Natural killer cell treated with Interleukin-12 subunit alpha and Interleukin-12 subunit beta and Interleukin-15 and Interleukin-18, amount 100 ng/mL, for 72 hours (primary cell): ENCODE measurements at regions not wholly inside any gene's neighbourhood (a gene's known extent, or its start where the extent isn't known, plus 50 kb on each side); places are given as distances from the start of the nearest gene placed in this dataset.
"Not testable (repeated sequence)": the region's sequence is repeated elsewhere in the genome, so short reads cannot be mapped to it uniquely, and the experiment has no call there.

Experiments used
- ATAC-seq, 2 donors: fragments of 150-1000 bp; cut with Tn5 transposase in 1 of 2; sonication (Bioruptor Pico), chemical (Tn5 transposase) in 1 of 2; 2 replicates each; pipeline ENCODE4 v1.10.0; 2021
- DNase-seq: peaks from one replicate; pipeline ENCODE4 v3.0.0; 2022; ENCODE audit warnings: low spot score
- H3K27ac Mint-ChIP-seq, 2 donors: 1 replicate in 1 of 2; 2 replicates in 1 of 2; pipeline ENCODE4 v1.8.0; 2022; ENCODE audit warnings: mixed read lengths in 2 of 2, mild to moderate bottlenecking in 1 of 2, moderate library complexity in 1 of 2
- H3K27me3 Mint-ChIP-seq, 2 donors: 1 replicate in 1 of 2; 2 replicates in 1 of 2; pipeline ENCODE4 v1.8.0; 2022; ENCODE audit warnings: mixed read lengths in 2 of 2
- H3K36me3 Mint-ChIP-seq: one replicate; pipeline ENCODE4 v1.8.0; 2022; ENCODE audit warnings: mixed read lengths
- H3K4me1 Mint-ChIP-seq, 2 donors: 1 replicate in 1 of 2; 2 replicates in 1 of 2; pipeline ENCODE4 v1.8.0; 2022; ENCODE audit warnings: low read depth in 2 of 2, mixed read lengths in 2 of 2, mild to moderate bottlenecking in 1 of 2
- H3K4me3 Mint-ChIP-seq: one replicate; pipeline ENCODE4 v1.8.0; 2022; ENCODE audit warnings: mixed read lengths
- H3K9me3 Mint-ChIP-seq: 2 replicates; pipeline ENCODE4 v1.8.0; 2022; ENCODE audit warnings: mixed read lengths

DNA sequence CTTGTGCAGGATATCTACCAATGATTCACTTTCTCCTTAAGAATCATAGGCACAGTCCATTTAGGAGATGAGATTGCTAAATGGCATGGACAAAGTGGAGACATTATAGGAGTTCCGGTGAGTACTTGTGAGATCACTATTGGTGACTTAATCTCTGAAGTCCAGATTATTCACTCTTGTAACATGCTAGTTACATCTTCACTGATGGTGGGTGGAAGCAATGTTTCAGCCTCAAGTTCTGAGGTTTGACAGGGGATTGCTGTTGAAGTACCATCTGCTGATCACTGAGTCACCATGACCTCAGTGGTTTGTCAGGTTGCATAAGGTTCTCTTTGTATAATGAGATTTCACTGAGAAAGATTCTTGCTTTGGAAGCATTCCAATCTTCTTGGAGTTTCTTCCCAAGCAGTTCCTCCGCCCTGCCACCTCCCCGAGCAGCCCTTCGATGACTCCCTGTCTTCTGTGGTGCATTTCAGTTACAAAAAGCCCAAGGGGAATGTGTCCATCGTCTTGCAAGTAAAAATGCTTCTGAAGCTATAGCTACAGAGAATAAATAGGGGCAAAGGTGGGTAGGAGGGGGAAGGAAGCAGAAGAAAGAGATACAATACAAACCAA lies 114.7 kb downstream of the NBPF8 start:
- not testable (repeated sequence) for H3K36me3 Mint-ChIP-seq, DNase-seq, H3K27me3 Mint-ChIP-seq, H3K4me1 Mint-ChIP-seq, H3K4me3 Mint-ChIP-seq, H3K9me3 Mint-ChIP-seq, H3K27ac Mint-ChIP-seq
- ATAC-seq, result peak; percentile 85 to 88

- H3K36me3 Mint-ChIP-seq, H3K4me3 Mint-ChIP-seq, H3K27ac Mint-ChIP-seq, H3K9me3 Mint-ChIP-seq, H3K27me3 Mint-ChIP-seq, ATAC-seq, DNase-seq: not testable (repeated sequence)
- peaks cover 8 to 10% of the 10 kb centered on the region in 2 donors for H3K4me1 Mint-ChIP-seq
Observed at GRCh38 chr1:120531455-120531854, 116.6 kb downstream of the NBPF8 start.

- Mint-ChIP-seq H3K27ac (peak overlapping the region; percentile 94 to 95), H3K4me3 (peak overlapping the region; percentile 84), H3K4me1 (peaks cover 8 to 10% of the 10 kb centered on the region in 2 donors)
- H3K9me3 Mint-ChIP-seq, DNase-seq, H3K36me3 Mint-ChIP-seq, H3K27me3 Mint-ChIP-seq: not testable (repeated sequence)
- peak; percentile 81 to 83 for ATAC-seq
Observed at GRCh38 chr1:120534361-120535047, 119.7 kb downstream of the NBPF8 start.

- peak overlapping the region; percentile 84 for H3K4me3 Mint-ChIP-seq
- not testable (repeated sequence) for H3K9me3 Mint-ChIP-seq, DNase-seq, H3K36me3 Mint-ChIP-seq, H3K27me3 Mint-ChIP-seq
- peak overlapping the region; percentile 94 to 95 for H3K27ac Mint-ChIP-seq
- ATAC-seq, result peak; percentile 76 to 83
- H3K4me1 Mint-ChIP-seq, result peaks cover 8 to 10% of the 10 kb centered on the region in 2 donors
Observed at GRCh38 chr1:120535052-120535451, 120.2 kb downstream of the NBPF8 start.

DNA sequence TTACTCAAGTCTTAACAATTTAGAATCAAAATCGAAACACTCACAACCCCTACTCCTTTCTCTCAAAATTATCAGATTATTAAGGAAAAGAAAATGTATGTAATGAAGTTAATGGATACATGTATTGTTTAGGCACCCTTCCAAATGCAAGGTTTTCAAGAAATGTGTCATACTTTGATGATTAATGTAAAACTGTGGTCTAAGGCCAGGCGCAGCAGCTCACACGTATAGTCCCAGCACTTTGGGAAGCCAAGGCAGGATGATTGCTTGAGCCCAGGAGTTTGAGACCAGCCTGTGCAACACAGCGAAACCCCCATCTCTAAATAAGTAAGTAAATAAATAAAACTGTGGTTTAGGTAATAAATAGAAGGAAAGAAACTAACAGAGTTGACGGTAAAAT lies 126.6 kb downstream of the NBPF8 start:
- H3K9me3 Mint-ChIP-seq, H3K4me1 Mint-ChIP-seq, H3K4me3 Mint-ChIP-seq, H3K27ac Mint-ChIP-seq, H3K27me3 Mint-ChIP-seq, DNase-seq, ATAC-seq, H3K36me3 Mint-ChIP-seq: not testable (repeated sequence)

GRCh38 chr1:120542365-120542764 lies 127.5 kb downstream of the NBPF8 start:
- DNase-seq, H3K4me3 Mint-ChIP-seq, H3K27me3 Mint-ChIP-seq, H3K36me3 Mint-ChIP-seq, H3K9me3 Mint-ChIP-seq, H3K4me1 Mint-ChIP-seq, H3K27ac Mint-ChIP-seq, ATAC-seq: not testable (repeated sequence)

- H3K9me3 Mint-ChIP-seq, H3K36me3 Mint-ChIP-seq, DNase-seq, H3K4me1 Mint-ChIP-seq, ATAC-seq, H3K27ac Mint-ChIP-seq, H3K27me3 Mint-ChIP-seq, H3K4me3 Mint-ChIP-seq: not testable (repeated sequence)
Observed at GRCh38 chr1:120542940-120543339, 128.1 kb downstream of the NBPF8 start.

DNA sequence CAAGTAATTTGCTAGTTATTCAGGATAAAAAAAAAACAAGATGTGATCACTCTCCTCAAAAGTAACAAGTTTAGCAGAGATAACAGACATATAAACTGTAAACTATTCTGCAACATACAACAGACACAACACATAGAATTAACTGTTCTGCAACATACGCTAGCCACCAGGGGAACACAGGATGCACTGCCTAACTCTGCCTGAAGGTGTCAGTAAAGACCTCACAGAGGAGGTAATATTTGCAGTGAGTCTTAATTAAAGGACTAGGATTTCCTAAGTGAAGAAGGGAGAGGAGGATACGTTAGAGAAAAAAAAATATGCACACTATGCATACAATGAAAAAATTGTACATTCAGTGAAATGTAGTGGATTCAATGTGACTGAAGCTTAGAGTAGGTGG lies 129.6 kb downstream of the NBPF8 start:
- not testable (repeated sequence) for H3K9me3 Mint-ChIP-seq, H3K4me3 Mint-ChIP-seq, H3K36me3 Mint-ChIP-seq, H3K27ac Mint-ChIP-seq, H3K27me3 Mint-ChIP-seq, H3K4me1 Mint-ChIP-seq
- ATAC-seq (peak; percentile 74 to 79), DNase-seq (peak; percentile 69)

DNA sequence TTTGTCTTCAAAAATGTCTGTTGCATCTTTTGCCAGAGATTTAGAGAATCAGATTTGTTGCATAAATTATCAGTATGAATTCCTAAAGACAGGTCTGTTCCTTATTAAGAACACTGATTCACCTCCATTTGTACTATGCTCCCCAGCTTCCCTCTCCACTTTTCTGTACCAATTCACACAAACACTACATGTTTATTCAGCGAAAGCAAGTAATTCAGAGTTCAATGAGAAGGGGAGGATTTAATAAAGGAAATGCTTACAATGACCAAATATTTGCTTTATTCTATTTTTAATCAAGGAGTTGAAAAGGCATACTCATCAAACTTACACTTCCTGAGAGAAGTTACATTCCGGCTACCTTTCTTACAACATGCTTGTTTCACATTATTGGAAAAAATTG lies 135.5 kb downstream of the NBPF8 start:
- H3K9me3 Mint-ChIP-seq, DNase-seq, H3K36me3 Mint-ChIP-seq, ATAC-seq, H3K27ac Mint-ChIP-seq, H3K4me3 Mint-ChIP-seq, H3K27me3 Mint-ChIP-seq, H3K4me1 Mint-ChIP-seq: not testable (repeated sequence)

- H3K4me3 Mint-ChIP-seq, H3K4me1 Mint-ChIP-seq, H3K9me3 Mint-ChIP-seq, ATAC-seq, H3K27ac Mint-ChIP-seq, H3K36me3 Mint-ChIP-seq, H3K27me3 Mint-ChIP-seq, DNase-seq: not testable (repeated sequence)
Observed at GRCh38 chr1:120552190-120552589, 137.4 kb downstream of the NBPF8 start.

DNA sequence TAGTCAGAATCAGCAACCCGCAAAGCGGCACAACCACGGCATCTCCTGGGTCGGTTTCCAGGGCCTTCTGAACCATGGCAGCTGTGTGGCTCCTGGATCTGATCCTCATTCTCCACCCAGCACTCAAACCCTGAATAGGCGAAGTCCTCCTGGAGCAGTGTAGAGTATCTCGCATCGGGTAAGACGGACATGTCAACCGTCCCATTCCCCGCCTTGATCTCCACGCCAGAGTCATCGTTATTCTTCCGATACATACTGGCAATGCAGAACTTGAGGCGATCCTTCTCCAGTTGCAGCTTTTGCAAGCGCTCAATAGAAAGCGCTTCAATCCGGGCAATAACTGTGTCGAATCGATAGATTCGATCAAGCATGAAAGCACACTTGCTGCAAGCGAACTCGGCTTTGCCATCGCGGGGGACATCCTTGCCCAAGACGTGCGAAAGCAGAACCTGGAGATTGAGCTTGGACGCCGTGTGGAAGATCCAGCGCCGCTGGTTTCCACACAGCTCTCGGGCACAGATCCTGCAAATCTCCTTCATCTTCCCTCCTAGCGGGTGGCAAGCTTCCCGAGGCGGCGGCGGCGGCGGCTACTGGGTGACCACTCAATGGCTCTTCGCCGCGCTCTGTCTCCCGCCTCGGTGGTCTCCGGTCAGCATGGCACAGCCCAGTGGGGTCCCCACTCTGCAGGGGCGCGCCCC lies 142.9 kb downstream of the NBPF8 start:
- H3K4me1 Mint-ChIP-seq, DNase-seq, ATAC-seq, H3K36me3 Mint-ChIP-seq, H3K27ac Mint-ChIP-seq, H3K9me3 Mint-ChIP-seq, H3K27me3 Mint-ChIP-seq: not testable (repeated sequence)
- H3K4me3 Mint-ChIP-seq, result peak overlapping the region; percentile 34

- DNase-seq (peak; percentile 77), ATAC-seq (peak; percentile 92 to 93)
- H3K4me3 Mint-ChIP-seq, result peak overlapping the region; percentile 55
- H3K9me3 Mint-ChIP-seq, H3K4me1 Mint-ChIP-seq, H3K36me3 Mint-ChIP-seq, H3K27me3 Mint-ChIP-seq: not testable (repeated sequence)
- H3K27ac Mint-ChIP-seq, result peak overlapping the region in 1 of 2 donors; percentile 29
Observed at GRCh38 chr1:120558303-120559060, 143.6 kb downstream of the NBPF8 start.

DNA sequence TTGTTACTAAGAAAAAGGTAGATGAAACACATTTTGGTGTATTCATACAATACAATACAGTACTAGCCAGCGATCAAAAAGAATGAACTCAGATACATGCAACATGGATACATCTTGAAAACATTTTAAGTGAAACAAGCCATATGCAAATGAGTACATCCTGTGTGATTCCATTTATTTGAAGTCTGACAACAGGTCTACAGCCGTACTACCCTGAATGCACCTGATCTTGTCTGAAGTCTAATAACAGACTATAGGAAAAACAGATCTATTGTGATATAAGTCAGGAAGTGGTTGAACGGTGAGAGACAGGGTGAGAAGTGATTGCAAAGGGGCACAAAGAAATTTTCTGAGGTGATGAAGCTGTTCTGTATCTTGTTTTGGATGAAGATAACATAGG lies 146.9 kb downstream of the NBPF8 start:
- H3K27me3 Mint-ChIP-seq, DNase-seq, ATAC-seq, H3K4me1 Mint-ChIP-seq, H3K4me3 Mint-ChIP-seq, H3K9me3 Mint-ChIP-seq, H3K27ac Mint-ChIP-seq, H3K36me3 Mint-ChIP-seq: not testable (repeated sequence)

DNA sequence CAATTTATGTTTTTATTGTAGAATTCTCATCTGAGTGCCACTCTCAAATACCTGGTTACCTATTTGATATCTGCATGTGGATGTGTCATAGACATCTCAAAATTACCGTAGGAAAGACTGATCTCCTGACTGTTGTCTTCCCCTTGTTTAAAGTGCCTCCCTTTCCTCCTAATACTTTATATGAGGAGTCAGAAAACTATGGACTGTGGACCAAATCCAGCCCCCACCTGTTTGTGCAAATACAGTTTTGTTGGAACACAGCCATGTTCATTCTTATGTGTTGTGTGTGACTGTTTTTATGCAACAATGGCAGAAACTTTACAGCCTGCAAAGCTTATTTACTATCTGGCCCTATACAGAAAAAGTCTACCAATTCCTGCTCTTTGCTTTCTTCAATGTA lies 150.6 kb downstream of the NBPF8 start:
- not testable (repeated sequence) for H3K27me3 Mint-ChIP-seq, H3K4me1 Mint-ChIP-seq, H3K4me3 Mint-ChIP-seq, H3K27ac Mint-ChIP-seq, H3K36me3 Mint-ChIP-seq, ATAC-seq, H3K9me3 Mint-ChIP-seq, DNase-seq
